IPS-NIHi7 (cell line): ENCODE measurements at regions not wholly inside any gene's neighbourhood (a gene's known extent, or its start where the extent isn't known, plus 50 kb on each side); places are given as distances from the start of the nearest gene placed in this dataset.

Source experiments
- DNase-seq: peaks from one replicate; pipeline ENCODE4 v3.0.0; 2012; ENCODE audit warnings: mixed read lengths; ENCODE audit errors: extremely low spot score

DNA sequence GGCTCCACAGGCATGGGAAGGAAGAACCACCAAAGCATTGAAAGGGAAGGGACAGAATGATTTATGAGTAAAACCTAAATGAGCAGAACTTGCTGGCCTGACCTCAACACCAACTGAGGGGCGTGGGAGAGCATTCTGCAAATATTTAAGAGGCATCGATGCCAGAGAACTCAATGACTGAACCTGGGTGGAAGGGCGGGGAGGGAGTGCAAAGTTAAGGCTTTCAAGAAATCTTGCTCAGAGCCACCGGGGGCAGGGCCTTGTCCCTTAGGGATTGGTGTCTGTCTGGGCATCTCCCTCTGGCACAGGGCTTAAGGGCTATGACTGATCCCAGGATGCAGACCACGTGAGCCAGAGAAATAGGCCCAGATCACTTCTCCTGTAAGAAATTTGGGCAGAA lies 137.1 kb downstream of the ADAMTS15 start:
- no peak for DNase-seq

DNA sequence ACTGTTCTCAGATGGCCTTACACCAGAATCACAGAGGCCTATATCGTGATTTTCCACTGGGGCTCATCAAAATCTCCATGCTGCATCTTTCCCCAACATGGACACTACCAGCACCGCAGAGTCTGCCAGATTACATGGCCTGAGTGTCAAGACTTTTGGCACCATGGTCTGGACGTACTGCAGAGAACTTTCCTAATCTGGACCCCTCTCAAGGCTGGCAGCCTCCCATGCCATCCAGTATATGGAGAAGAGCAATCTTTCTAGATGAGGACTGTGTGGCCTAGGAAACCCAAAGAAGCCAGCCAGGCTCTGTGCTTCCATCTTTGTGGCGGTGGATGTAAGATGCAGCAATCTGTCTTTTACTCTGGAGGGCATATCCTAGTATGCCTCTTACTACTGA lies 139.2 kb downstream of the ADAMTS15 start:
- no peak for DNase-seq

DNA sequence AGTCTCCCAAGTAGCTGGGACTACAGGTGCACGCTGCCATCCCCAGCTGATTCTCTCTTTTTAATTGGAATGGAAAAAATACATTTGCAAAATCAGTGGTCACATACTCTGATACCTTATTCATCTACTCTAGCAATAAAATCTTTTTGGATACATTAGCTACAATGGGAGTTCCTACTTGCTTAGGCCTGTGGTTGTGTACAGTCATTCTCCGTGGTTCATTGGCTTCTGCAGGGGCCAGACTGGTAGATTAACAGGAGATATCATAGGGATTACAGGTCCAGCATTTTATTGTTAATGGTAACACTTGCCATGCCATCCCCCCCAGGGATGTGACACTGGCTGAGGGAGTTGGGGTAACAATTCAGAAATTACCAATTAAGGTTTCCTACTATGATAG lies 140.0 kb downstream of the ADAMTS15 start:
- no peak for DNase-seq

GRCh38 chr11:130592056-130592455 lies 143.6 kb downstream of the ADAMTS15 start:
- no peak for DNase-seq

- no peak for DNase-seq
Observed at GRCh38 chr11:130593064-130593463, 144.6 kb downstream of the ADAMTS15 start.

DNA sequence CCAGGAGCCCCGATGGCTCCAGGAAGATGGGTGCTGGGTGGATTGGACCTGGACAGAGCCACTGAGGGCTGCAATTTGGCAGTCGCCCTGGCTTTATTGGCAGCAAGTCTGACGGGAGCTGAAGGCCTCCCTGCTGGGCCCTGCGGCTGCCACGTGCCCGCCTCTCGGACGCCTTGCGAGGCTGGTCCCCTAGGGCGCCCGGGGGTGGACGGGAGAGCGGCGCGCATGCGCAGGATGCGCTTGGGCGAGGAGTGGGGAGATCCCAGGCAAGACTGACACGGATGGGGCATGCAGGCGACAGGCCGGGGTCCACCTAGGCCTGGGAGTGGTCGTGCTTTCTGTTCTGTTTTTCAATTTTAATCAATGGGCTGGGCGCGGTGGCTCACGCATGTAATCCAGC lies 150.0 kb downstream of the ADAMTS15 start:
- DNase-seq: no peak

- no peak for DNase-seq
Observed at GRCh38 chr11:130599073-130599654, 150.7 kb downstream of the ADAMTS15 start.

- no peak for DNase-seq
Observed at GRCh38 chr11:130600139-130600538, 151.7 kb downstream of the ADAMTS15 start.

DNA sequence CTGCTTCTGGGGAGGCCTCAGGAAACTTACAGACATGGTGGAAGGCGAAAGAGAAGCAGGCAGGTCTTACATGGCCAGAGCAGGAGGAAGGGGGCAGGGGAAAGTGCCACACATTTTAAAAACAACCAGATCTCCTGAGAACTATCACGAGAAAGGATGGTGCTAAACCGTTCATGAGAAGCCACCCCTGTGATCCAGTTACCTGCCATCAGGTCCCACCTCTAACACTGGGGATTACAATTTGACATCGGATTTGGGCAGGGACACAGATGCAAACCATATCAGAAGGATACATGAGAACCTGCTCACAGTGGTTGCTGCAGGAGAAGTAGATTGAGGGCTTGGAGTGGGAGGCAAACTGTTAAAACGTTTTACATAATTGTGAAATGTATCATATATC lies 152.2 kb downstream of the ADAMTS15 start:
- DNase-seq: no peak

GRCh38 chr11:130601141-130601540 lies 152.7 kb downstream of the ADAMTS15 start:
- DNase-seq: peak; percentile 81

DNA sequence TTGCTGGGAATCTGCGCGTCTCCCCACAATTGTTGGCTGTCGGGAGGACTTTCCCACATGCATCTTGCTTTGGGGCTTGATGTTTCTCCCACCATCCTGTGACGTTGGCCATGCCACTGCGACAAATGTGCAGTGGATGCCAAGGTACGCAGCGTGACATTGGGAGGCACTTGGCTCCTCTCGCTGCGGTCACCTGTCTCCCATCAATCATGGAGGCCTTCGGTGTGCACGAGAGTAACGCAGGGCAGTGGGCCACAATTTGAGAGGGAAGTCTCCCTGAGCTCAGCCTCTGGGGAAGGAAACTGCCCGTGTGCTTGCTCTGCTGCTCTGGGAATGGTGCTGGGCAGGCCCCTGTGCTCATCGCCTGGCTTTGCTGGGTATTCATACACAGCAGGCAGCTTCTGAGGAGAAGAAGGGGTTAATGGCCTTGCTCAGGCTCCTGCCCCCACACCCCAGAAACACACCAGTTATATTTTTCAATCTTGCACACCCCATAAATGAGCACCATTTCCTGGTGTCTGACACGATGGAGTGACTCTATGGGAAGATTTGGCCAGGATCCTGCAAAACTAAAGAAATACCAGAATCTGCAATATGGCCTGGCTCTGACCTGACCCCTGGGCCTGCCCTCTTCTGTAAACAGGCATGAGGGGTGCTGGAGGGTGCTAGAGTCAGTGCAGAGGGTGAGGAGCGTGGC lies 153.5 kb downstream of the ADAMTS15 start:
- DNase-seq: no peak

DNA sequence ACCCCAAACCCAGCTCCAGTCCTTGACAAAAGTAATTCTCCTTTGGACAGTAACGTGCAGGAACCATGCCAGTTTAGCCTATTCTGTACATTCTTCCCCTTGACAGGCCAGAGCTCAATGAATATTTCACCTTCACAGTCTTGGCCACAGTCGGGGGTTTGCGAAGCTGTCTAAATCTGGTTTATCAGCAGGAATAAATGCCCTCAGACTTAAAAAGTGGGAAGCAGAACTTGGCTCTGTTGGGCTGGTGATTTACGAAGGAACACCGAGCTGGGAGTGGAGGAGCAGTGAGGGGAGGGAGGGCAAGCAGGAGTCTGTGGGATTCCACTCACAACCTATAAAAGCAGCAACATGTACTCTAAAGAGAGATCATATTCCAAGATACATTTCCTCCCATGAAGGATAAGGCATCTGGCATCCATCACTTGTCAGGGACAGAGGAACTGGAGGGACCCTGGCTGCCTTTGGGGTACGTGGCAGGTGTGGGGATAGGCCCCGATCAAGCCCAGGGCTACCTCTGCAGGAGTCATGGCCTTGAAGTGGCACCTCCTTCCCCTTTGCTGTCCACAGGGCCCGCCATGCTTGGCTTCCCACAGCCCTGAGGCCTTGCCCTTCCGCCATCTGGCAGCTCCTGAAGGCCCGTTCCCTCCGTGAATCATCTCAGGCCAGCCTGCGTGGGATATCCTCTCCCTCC lies 154.3 kb downstream of the ADAMTS15 start:
- DNase-seq: no peak

- DNase-seq: no peak
Observed at GRCh38 chr11:130603335-130603906, 155.0 kb downstream of the ADAMTS15 start.

GRCh38 chr11:130604606-130605005 lies 156.2 kb downstream of the ADAMTS15 start:
- no peak for DNase-seq

DNA sequence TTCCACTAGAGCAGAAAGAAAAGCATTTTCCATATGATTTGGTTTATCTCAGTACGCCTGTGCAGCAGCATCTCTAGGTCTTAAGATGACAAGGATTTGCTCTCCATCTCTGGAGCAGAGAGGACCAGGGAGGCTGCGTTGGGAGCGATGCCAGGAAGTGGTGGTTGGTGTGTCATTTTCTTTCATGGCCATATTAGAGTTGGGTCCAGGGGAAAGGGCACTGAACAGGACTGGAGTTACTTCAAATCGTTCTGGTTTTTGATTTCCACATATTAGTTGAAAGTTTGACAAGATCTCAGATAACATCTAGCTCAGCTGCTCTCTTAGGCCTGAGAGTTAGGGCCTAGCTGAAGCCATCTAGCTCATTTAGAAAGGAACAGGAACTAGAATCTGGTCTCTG lies 157.7 kb downstream of the ADAMTS15 start:
- DNase-seq: no peak

DNA sequence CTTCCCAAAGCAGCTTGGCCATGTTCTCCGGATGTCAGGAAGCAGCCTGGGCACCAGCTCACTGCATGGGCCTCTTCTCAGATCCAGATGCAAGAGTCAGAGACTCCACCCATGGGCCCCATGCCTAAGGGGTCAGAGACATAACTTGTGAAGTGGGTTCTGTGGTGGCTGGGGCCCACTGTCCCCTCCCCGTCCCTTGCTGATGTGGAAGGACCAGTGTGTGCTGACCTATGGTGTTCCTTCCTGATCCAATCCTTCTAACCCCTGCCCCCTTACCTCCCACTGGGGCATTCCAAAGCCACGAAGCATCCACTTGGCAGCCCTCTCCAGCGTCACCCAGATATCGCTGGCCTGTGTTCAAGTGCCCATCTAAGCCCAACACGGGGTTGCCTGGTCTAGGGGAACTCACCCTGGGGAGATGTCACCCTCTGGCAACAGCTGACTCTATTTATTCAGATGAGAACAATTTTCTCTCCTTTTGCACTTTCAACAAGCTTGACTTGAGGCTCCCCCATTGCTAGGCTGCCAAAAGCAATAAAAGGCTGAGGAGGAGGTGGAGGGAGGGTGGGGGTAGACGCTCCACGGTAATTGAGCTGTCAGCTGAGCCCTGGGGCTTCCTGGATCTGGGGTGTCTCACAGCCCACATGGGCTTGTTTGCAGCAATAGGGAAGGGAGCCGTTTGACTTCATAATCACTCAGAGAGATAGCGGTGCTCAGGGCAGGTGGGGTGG lies 158.5 kb downstream of the ADAMTS15 start:
- no peak for DNase-seq

GRCh38 chr11:130608287-130608686 lies 159.8 kb downstream of the ADAMTS15 start:
- DNase-seq: no peak

- peak; percentile 60 for DNase-seq
Observed at GRCh38 chr11:130609121-130610035, 160.9 kb downstream of the ADAMTS15 start.

DNA sequence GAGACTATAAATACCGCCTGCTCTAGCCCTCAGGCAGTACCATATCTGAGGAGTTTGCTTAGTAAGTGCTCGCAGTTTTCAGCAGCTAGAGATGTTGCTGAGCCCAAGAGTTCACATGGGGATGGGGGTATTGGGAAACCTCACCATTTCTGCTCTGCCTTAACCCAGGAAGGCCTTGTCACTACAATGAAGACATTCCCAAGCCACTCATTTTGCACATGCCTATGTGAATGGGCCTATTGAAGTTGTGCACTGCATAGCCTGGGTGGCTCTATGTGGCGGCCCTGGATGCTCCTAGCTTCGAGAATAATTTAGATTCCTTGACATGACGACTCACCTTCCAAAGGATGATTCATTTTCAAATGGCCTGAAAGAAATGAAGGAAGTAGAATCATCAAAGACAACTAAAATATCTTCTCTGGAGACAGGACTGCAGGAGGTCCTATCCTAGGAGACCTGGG lies 163.4 kb downstream of the ADAMTS15 start:
- DNase-seq: no peak

DNA sequence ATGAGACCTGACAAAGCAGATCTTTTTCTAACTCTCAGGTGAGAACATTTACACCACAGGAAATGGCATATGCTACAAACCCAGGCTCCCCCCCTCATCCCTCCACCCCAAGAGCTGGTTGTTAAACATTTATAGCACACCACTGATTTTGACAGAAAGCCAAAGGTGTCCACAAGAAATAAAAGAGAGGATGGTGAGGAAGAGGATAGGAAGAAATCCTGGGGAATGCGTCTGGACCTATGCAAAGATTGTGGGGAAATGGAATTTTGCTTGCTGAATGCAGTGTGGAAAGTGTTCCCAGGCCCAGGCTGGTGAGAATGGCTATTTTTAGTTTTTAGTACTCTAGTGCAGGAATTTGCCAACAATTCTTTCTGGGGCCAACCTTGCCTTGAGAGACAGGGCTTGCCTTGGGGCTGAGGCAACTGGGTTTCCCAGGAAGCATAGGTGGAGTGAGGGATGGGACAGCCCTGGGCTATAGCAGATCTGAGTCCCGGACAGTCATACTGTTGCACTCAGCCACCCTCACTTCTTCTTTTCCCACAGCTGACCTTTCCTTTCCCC lies 163.9 kb downstream of the ADAMTS15 start:
- DNase-seq: no peak

- DNase-seq: no peak
Observed at GRCh38 chr11:130613396-130613795, 165.0 kb downstream of the ADAMTS15 start.
